ENCODE measurements at regions not wholly inside any gene's neighbourhood (a gene's known extent, or its start where the extent isn't known, plus 50 kb on each side); places are given as distances from the start of the nearest gene placed in this dataset.

DNA sequence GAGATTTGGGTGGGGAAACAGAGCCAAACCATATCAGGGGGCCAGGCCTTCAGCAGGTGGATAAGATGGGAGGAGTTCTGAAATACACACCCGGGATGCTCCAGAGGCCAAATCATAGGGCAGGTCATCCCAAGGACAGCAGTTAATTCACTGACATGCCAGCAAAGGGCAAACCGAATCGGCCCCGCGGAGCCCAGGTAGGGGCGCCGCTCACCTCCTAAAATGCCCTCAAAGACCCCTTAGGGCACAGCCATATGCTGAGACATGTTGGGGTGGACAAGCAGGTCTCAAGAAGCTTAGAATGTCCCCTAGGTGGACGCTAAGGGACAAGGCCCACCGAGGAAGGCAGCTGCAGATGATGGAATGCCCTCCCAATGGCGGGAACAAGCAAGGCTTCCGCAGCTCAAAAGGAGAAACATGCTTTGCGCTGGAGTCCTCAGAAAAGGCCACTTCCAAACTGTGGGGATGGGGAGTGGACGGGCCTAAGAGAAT is 144.9 kb downstream of the ERCC6L2 start:
- H3K36me3 ChIP-seq, result no peaks in the 10 kb centered on the region
- TF ChIP-seq, protein P1, sequence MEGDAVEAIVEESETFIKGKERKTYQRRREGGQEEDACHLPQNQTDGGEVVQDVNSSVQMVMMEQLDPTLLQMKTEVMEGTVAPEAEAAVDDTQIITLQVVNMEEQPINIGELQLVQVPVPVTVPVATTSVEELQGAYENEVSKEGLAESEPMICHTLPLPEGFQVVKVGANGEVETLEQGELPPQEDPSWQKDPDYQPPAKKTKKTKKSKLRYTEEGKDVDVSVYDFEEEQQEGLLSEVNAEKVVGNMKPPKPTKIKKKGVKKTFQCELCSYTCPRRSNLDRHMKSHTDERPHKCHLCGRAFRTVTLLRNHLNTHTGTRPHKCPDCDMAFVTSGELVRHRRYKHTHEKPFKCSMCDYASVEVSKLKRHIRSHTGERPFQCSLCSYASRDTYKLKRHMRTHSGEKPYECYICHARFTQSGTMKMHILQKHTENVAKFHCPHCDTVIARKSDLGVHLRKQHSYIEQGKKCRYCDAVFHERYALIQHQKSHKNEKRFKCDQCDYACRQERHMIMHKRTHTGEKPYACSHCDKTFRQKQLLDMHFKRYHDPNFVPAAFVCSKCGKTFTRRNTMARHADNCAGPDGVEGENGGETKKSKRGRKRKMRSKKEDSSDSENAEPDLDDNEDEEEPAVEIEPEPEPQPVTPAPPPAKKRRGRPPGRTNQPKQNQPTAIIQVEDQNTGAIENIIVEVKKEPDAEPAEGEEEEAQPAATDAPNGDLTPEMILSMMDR (IDR thresholded peaks at IDR 0.05), result no peak
- H3K27ac ChIP-seq, result peak overlapping the region; percentile 58
- H3K27me3 ChIP-seq, result peaks cover 24% of the 10 kb centered on the region
- H3K9ac ChIP-seq (ENCODE audit: low read depth in 2 of 2, low read length in 2 of 2), result peak overlapping the region; percentile 55 to 71
- DNase-seq, result no peak
- H3K4me3 ChIP-seq, result peak overlapping the region; percentile 46
- no peaks in the 10 kb centered on the region for H3K9me3 ChIP-seq
- intact Hi-C loops (cut with DNase I), result no loop called here
- peaks cover 10% of the 10 kb centered on the region for H3K4me1 ChIP-seq
